ENCODE measurements at regions not wholly inside any gene's neighbourhood (a gene's known extent, or its start where the extent isn't known, plus 50 kb on each side); places are given as distances from the start of the nearest gene placed in this dataset.

DNA sequence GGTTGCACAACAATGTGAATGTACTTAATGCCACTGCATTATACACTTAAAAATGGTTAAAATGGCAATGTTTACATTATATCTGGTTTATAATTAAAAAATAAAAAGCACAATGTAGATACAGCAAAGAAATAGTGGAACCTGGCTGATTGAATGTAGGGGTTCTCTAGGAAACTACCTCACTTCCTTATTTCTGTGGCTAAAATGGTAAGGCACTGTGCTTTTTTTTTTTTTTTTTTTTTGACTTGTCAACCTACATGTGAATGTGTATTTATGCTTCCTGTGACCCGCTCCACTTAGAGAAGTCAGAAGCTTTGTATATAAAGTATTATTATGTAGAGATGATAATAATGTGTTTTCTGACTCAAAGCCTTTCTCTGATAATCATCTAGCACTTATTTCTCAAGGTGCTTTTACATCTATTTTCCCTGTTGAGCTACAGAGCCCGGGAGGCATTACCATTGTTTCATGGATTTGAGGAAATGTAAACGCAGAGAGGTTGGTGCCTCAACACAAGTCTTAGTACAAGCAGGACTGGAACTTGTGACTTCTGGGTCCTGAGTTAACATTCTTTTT, 55.0 kb downstream of the SOX4 start:
- Mint-ChIP-seq H3K27ac (no peak overlapping the region), H3K27me3 (peaks cover 20% of the 10 kb centered on the region), H3K36me3 (ENCODE audit: low read depth) (no peaks in the 10 kb centered on the region), H3K9me3 (peaks cover 7% of the 10 kb centered on the region), H3K4me1 (no peaks in the 10 kb centered on the region), H3K4me3 (no peak overlapping the region)
- ATAC-seq (replicated peaks): no peak

DNA sequence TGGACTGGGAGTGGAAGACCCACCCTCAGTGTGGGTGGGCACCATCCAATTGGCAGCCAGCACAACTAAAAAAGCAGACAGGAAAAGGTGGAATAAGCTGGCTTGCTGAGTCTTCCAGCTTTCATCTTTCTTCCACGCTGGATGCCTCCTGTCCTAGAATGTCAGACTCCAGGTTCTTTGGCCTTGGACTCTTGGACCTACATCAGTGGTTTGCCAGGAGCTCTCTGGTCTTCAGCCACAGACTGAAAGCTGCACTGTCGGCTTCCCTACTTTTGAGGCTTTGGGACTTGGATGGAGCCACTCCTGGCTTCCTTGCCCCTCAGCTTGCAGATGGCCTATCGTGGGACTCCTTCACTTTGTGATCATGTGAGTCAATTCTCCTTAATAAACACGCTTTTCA, 59.8 kb downstream of the SOX4 start:
- no peak overlapping the region for H3K27ac Mint-ChIP-seq
- no peak for ATAC-seq (replicated peaks)
- H3K27me3 Mint-ChIP-seq: peaks cover 12% of the 10 kb centered on the region
- H3K36me3 Mint-ChIP-seq (ENCODE audit: low read depth): no peaks in the 10 kb centered on the region
- H3K4me3 Mint-ChIP-seq: no peak overlapping the region
- peaks cover 7% of the 10 kb centered on the region for H3K9me3 Mint-ChIP-seq
- no peaks in the 10 kb centered on the region for H3K4me1 Mint-ChIP-seq

GRCh38 chr6:21653905-21654304, 60.4 kb downstream of the SOX4 start:
- Mint-ChIP-seq H3K27me3 (peaks cover 16% of the 10 kb centered on the region), H3K36me3 (ENCODE audit: low read depth) (no peaks in the 10 kb centered on the region), H3K4me1 (no peaks in the 10 kb centered on the region), H3K27ac (no peak overlapping the region), H3K9me3 (peaks cover 7% of the 10 kb centered on the region), H3K4me3 (no peak overlapping the region)
- no peak for ATAC-seq (replicated peaks)

- Mint-ChIP-seq H3K27me3 (peaks cover 16% of the 10 kb centered on the region), H3K4me1 (no peaks in the 10 kb centered on the region), H3K4me3 (no peak overlapping the region), H3K36me3 (ENCODE audit: low read depth) (no peaks in the 10 kb centered on the region), H3K27ac (no peak overlapping the region), H3K9me3 (peaks cover 7% of the 10 kb centered on the region)
- ATAC-seq (replicated peaks): no peak
Observed at GRCh38 chr6:21654361-21654760, 60.8 kb downstream of the SOX4 start.

DNA sequence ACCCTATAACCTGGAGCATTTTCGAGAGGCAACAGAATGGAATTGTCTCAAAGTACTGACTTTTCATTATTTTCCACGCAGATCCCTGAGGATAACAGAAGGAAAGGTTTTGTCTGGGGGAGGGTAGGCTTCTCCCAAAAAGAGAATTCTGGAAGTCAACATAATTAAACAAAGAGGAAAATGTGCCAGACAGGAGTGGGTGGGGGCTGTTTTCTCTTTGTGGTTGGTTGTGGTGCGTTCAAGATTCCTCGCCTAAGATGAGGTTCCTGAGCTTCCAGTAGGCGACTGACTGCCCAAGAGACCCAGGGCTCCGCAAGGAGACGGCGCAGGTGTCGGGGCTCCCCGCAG, 70.4 kb downstream of the SOX4 start:
- H3K4me1 Mint-ChIP-seq: no peaks in the 10 kb centered on the region
- H3K27ac Mint-ChIP-seq: no peak overlapping the region
- no peaks in the 10 kb centered on the region for H3K36me3 Mint-ChIP-seq (ENCODE audit: low read depth)
- ATAC-seq (replicated peaks): no peak
- no peak overlapping the region for H3K4me3 Mint-ChIP-seq
- H3K27me3 Mint-ChIP-seq: peaks cover 58% of the 10 kb centered on the region
- H3K9me3 Mint-ChIP-seq: no peaks in the 10 kb centered on the region

- Mint-ChIP-seq H3K4me3 (peak overlapping the region; percentile 21), H3K4me1 (no peaks in the 10 kb centered on the region), H3K9me3 (no peaks in the 10 kb centered on the region), H3K27ac (no peak overlapping the region), H3K27me3 (peaks cover 59% of the 10 kb centered on the region), H3K36me3 (ENCODE audit: low read depth) (no peaks in the 10 kb centered on the region)
- ATAC-seq (replicated peaks): no peak
Observed at GRCh38 chr6:21664314-21665109, 71.0 kb downstream of the SOX4 start.

- Mint-ChIP-seq H3K27me3 (peaks cover 59% of the 10 kb centered on the region), H3K27ac (no peak overlapping the region), H3K4me1 (no peaks in the 10 kb centered on the region), H3K9me3 (no peaks in the 10 kb centered on the region), H3K4me3 (no peak overlapping the region), H3K36me3 (ENCODE audit: low read depth) (no peaks in the 10 kb centered on the region)
- no peak for ATAC-seq (replicated peaks)
Observed at GRCh38 chr6:21665110-21665391, 71.5 kb downstream of the SOX4 start.

DNA sequence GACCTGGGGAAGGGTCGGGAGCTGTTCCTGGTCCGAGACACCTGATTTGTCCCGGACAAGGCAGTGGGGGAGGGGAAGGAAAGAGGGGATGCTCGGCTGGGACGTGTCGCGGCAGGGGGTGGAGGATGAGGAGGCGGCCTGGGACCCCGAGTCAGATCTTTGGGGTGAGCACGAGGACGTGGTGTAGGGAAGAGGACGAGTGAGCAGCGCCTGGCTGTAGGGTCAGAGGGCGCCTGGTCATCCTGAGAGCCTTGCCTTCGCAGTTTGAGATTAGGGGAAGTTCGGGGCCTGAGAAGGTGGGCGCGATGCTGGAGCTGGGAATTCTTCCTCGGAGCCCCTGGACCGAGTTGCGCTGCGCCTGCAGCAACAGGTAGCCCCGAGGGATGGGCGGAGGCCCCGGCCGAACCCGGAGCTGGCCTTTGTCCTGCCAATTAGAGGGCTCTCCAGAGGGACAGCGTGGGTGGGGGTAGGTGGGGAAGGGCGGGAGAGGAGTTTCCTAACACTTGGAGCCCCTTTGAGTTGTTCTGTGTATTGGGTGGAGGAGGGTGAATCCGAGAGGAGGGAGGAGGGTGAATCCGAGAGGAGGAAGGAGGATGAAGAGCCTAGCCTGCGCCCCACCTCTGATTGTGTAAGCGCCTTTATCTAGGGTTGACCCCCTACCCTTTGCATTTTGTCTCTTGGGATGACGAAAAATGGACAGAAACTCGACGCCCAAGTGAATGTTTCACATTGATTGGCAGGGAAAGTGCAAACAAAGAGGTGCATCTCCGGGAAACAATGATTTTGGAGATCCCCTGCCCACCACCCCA, 72.0 kb downstream of the SOX4 start:
- Mint-ChIP-seq H3K27me3 (peaks cover 59% of the 10 kb centered on the region), H3K9me3 (no peaks in the 10 kb centered on the region), H3K4me1 (no peaks in the 10 kb centered on the region), H3K4me3 (peak overlapping the region; percentile 19), H3K36me3 (ENCODE audit: low read depth) (no peaks in the 10 kb centered on the region), H3K27ac (no peak overlapping the region)
- ATAC-seq (replicated peaks): no peak

GRCh38 chr6:21666201-21666691, 72.7 kb downstream of the SOX4 start:
- H3K4me3 Mint-ChIP-seq: peak overlapping the region; percentile 19
- no peaks in the 10 kb centered on the region for H3K4me1 Mint-ChIP-seq
- H3K9me3 Mint-ChIP-seq: no peaks in the 10 kb centered on the region
- H3K27ac Mint-ChIP-seq: no peak overlapping the region
- ATAC-seq (replicated peaks): no peak
- no peaks in the 10 kb centered on the region for H3K36me3 Mint-ChIP-seq (ENCODE audit: low read depth)
- peaks cover 56% of the 10 kb centered on the region for H3K27me3 Mint-ChIP-seq

- no peak for ATAC-seq (replicated peaks)
- peak overlapping the region; percentile 16 for H3K4me3 Mint-ChIP-seq
- H3K9me3 Mint-ChIP-seq: no peaks in the 10 kb centered on the region
- H3K27ac Mint-ChIP-seq: no peak overlapping the region
- peaks cover 54% of the 10 kb centered on the region for H3K27me3 Mint-ChIP-seq
- no peaks in the 10 kb centered on the region for H3K4me1 Mint-ChIP-seq
- H3K36me3 Mint-ChIP-seq (ENCODE audit: low read depth): no peaks in the 10 kb centered on the region
Observed at GRCh38 chr6:21666853-21667681, 73.5 kb downstream of the SOX4 start.

DNA sequence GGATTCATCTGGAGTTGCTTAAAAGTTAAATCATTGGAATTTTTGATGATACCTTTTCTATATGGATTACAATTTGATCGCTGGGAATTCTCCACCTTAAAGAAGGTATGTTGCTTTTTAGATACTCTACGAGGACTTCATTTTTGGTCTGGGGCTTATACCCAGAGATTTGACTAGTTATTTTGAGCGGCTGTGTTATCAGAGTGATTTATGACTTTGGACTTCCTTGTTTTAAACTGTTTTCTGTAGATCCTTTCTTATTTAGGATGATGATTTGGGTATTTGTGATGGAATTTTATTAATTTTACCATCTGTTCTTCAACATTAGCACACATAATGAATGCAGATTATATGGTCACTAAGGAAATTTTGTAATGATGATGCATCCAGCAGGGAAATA, 75.2 kb downstream of the SOX4 start:
- no peaks in the 10 kb centered on the region for H3K9me3 Mint-ChIP-seq
- peaks cover 48% of the 10 kb centered on the region for H3K27me3 Mint-ChIP-seq
- no peaks in the 10 kb centered on the region for H3K4me1 Mint-ChIP-seq
- ATAC-seq (replicated peaks): no peak
- no peak overlapping the region for H3K4me3 Mint-ChIP-seq
- H3K27ac Mint-ChIP-seq: no peak overlapping the region
- no peaks in the 10 kb centered on the region for H3K36me3 Mint-ChIP-seq (ENCODE audit: low read depth)

DNA sequence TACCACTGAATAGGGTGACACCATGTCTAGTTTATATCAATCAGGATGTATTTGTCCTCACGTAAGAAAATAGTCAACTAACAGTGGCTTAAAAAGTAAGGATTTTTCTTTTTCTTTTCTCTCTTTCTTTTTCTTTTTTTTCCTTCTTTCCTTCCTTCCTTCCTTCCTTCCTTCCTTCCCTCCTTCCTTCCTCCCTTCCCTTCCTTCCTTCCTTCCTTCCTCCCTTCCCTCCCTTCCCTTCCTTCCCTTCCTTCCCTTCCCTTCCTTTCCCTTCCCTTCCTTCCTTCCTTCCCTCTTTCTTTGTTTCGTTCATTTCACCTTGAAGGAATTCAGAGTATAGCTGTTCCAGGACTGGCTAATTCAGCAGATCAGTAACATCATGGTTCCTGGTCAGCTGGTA, 83.2 kb downstream of the SOX4 start:
- H3K27ac Mint-ChIP-seq: no peak overlapping the region
- no peaks in the 10 kb centered on the region for H3K4me1 Mint-ChIP-seq
- H3K27me3 Mint-ChIP-seq: peaks cover 8% of the 10 kb centered on the region
- ATAC-seq (replicated peaks): no peak
- H3K4me3 Mint-ChIP-seq: no peak overlapping the region
- no peaks in the 10 kb centered on the region for H3K36me3 Mint-ChIP-seq (ENCODE audit: low read depth)
- H3K9me3 Mint-ChIP-seq: no peaks in the 10 kb centered on the region

GRCh38 chr6:21678990-21679389, 85.4 kb downstream of the SOX4 start:
- no peaks in the 10 kb centered on the region for H3K36me3 Mint-ChIP-seq (ENCODE audit: low read depth)
- ATAC-seq (replicated peaks): no peak
- H3K9me3 Mint-ChIP-seq: no peaks in the 10 kb centered on the region
- no peak overlapping the region for H3K27ac Mint-ChIP-seq
- H3K27me3 Mint-ChIP-seq: peaks cover 5% of the 10 kb centered on the region
- H3K4me1 Mint-ChIP-seq: no peaks in the 10 kb centered on the region
- no peak overlapping the region for H3K4me3 Mint-ChIP-seq

GRCh38 chr6:21679761-21680265, 86.3 kb downstream of the SOX4 start:
- Mint-ChIP-seq H3K9me3 (no peaks in the 10 kb centered on the region), H3K4me1 (no peaks in the 10 kb centered on the region), H3K4me3 (no peak overlapping the region), H3K27ac (no peak overlapping the region), H3K36me3 (ENCODE audit: low read depth) (no peaks in the 10 kb centered on the region), H3K27me3 (peaks cover 5% of the 10 kb centered on the region)
- no peak for ATAC-seq (replicated peaks)
